Hematopoietic multipotent progenitor cell treated with erythropoietin and hydrocortisone succinate and interleukin-3 and kit ligand, for 6 days (in vitro differentiated cells): ENCODE measurements at regions not wholly inside any gene's neighbourhood (a gene's known extent, or its start where the extent isn't known, plus 50 kb on each side); places are given as distances from the start of the nearest gene placed in this dataset.

Source experiments
- DNase-seq: peaks from one replicate; pipeline ENCODE4 v3.0.0-alpha.2; 2015

DNA sequence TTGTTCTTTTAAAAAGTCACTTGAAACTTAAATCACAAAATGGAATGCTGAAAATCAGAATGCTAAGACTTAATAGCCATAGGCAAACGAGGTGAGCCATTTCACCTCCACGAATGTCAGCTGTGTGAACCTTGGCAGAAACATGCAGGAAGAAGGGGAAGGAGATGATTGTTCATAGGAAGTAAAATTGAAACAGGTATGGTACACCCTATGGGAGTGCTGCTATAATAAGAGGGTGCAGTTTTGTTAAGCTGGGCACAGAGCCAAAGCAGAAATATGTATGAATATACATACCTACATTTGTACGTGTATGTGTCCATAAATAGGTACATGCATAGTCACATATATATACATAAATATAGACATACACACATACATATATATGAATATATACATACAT lies 51.0 kb upstream of the SPINK5 start:
- DNase-seq = no peak

DNA sequence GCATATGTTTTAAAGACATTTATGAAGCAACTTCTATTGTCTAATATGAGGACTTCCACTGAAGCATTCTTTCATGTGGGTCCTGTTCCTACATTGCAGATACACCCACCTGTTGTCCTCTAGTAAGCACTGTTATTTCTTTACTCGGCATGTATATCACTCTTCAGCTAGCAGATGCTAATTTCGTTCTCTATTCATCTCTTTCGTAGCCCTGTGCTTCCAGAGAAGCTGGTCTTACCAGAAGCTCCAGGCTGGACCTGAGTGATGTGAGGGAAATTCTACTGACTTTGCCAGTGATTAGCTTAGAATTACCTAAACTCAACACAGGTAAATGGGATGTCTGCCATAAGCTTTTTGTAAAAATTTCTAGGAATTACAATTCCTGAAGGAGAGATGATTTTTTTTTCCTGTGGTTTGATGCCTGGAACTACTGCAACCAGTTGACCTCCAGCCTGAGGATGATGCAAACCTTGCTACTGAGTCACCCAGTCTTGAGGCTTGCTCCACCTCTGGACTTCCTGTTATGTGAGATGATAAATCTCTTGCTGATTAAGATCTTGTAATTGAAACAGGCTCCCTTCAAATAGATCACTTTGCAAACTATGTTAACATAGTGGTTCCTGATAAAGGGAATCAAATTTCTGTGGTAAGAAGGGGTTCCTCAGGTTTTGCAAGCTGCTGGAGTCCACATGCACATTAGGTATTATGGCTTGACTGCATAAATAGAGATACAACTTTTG lies 52.2 kb upstream of the SPINK5 start:
- DNase-seq = peak; percentile 39

- peak; percentile 33 for DNase-seq
Observed at GRCh38 chr5:148005788-148006520, 57.8 kb upstream of the SPINK5 start.

DNA sequence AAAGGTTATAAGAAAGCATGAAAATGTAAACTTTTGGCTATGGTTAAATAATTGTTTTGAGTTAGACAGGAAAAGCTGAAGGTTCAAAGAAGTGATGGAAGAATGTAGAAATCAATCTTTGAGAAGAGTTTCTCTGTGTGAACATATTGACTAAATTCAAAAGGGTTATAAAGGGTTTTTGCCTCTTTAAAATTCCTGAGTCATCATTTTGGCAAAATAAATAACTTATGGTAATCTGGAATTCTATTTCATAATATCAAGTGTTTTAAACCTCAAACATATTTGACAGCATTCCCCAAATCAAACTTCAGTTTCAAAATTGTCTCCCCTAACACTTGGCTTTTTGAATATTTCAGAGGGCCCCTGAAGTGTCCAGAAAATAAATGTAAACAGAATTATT lies 60.6 kb upstream of the SPINK5 start:
- no peak for DNase-seq

DNA sequence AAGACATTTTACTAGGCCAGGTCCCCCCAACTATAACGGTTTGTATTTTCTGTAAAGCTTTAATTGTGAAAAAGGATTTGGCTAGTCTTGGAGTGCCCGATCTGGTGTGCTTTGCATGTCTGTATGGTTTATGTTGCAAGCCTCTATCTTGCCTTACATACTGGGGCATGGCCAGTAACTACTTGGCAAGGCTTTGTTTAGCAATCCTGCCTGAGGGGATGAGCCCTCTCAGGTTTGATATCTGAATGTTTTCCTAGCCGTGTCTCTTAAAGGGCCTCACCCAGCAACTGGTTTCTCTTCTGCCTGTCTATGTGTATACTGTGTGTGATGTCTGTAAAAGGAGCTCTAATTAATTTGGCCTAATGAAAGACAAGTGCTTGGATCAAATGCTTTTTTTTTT lies 61.3 kb upstream of the SPINK5 start:
- no peak for DNase-seq

DNA sequence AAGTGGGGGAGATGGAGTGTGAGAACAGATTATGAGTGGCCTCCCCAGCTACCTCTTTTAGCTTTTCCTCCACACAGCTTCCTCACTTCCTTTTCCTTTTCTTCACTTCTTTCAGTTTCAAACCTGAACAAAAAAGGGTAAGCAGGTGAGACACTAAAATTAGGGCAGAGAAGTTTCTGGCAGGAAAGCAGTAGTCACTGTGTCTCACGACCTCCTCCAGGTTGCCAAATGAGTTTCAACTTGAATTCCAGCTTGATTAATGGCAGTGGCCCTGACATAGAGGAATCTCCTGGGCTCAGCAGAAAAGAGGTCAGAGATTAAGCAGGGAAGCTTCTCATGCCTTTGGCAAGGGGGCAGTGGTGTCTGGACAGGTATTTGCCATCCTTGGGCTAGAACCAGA lies 63.7 kb upstream of the SPINK5 start:
- DNase-seq = no peak

DNA sequence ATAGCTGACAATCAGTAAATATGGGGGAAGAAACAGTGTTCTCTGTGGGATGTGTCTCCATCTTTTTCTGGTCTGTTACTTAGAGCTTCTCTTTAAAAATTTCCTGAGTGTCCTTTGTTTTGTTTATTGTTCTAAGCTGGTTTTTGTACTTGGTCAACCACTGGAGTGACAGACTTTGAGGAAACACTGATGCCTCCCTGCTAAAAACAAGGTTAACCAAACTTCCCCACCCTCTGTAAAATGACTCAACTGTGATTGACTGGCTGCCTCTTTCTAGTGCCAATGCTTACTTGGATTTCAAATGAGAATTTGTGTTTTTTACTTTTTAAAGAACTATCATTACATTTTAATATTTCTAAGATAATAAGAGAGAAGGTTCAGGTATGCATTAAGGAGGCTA lies 65.1 kb upstream of the SPINK5 start:
- DNase-seq = no peak

- DNase-seq = no peak
Observed at GRCh38 chr5:147997486-147997885, 66.3 kb upstream of the SPINK5 start.

GRCh38 chr5:147996379-147996778 lies 67.4 kb upstream of the SPINK5 start:
- DNase-seq = no peak

DNA sequence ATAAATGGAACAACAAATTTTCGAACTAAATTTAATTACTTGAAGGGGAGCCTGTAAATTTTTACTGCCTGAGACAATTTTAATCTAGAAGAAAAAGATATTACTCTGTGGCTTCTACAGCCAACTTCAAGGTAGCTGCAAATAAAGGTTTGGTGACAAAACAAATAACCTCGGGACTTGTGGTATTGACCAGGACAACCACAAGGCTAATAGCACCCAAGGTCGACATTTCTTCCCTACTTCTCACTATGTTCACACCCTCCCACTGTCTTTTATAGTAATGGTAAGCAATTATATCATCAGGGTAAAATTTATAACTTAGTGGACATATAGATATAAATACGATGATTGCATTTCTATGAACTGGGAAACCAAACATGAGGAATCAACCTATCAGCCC lies 67.9 kb upstream of the SPINK5 start:
- DNase-seq = no peak

DNA sequence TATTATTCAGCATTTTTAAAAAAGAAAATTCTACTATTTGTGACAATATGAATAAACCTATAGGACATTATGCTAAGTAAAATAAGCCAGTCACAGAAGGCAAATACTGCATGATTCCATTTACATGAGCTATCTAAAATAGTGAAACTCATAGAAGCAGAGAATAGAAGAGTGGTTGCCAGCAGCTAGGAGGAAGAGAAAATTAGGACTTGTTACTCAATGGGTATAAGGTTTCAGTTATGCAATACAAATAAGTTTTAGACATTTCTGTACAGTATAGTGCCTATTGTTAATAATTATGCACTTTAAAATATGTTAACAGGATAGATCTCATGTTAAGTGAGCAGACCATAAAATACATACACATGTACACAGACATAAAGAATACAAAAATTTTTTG lies 73.8 kb upstream of the SPINK5 start:
- no peak for DNase-seq

DNA sequence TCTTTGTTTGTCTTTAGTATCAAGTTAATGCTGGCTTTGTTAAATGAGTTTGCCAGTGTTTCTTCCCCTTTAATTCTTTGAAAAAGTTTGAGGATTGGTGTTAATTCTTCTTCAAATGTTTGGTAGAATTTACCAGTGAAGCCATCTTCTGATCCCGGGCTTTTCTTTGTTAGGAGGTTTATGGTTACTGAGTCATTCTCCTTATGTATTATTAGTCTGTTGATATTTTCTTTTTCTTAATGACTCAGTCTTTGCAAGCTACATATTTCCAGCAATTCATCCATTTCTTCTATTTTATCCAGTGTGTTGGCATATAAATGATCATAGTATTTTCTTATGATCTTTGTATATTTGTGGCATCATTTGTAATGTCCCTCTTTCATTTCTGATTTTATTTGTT lies 74.5 kb upstream of the SPINK5 start:
- no peak for DNase-seq

DNA sequence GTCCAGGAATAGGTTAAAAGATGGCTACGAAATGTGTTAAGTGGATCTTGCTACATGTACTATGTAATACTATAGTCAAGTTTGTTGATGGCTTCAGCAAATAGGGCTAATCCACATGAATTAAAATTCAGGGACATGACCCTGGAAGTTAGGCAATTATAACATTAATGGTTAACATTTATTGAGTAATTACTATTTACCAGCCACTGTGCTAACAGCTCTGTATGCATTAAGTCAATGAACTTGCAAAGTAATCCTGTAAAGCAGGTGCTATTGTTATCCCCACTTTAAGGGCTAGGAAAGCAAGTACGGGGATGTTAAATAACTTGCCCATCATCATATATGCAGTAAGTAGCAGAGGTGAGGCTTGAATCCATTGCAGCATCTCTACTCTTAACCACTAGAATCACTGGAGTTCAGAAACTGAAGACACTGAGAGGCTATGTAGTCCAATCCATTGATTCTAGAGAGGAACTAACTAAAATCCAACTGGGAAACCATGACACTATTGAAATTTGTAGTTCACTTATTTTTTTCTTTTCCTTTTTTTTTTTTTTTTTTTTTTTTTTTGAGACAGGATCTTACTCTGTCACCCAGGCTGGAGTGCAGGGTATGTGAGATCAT lies 77.5 kb upstream of the SPINK5 start:
- no peak for DNase-seq

- no peak for DNase-seq
Observed at GRCh38 chr5:147985608-147986007, 78.2 kb upstream of the SPINK5 start.

GRCh38 chr5:147983742-147984141 lies 77.4 kb upstream of the C5orf46 start:
- no peak for DNase-seq

- DNase-seq = no peak
Observed at GRCh38 chr5:147981074-147981473, 74.7 kb upstream of the C5orf46 start.

DNA sequence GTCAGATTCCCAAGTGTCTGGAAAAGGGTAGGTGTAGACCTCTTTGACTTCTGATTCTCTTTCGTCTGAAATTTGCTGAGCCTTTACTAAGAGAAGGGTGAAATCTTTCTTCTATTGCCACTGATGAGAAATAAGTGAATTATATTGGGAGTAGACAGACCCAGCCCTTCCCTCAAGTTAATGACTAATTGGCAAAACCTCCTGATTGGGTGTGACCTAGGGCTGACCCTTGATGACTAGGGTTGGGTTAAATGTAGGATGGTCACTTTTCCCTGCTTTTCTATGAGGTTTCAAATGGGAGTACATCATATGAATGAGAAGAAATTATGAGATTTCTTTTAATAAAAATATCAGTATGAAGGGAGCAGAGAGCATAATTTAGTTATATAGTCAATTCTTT lies 73.4 kb upstream of the C5orf46 start:
- DNase-seq = no peak

GRCh38 chr5:147972076-147972840 lies 65.9 kb upstream of the C5orf46 start:
- DNase-seq = no peak

DNA sequence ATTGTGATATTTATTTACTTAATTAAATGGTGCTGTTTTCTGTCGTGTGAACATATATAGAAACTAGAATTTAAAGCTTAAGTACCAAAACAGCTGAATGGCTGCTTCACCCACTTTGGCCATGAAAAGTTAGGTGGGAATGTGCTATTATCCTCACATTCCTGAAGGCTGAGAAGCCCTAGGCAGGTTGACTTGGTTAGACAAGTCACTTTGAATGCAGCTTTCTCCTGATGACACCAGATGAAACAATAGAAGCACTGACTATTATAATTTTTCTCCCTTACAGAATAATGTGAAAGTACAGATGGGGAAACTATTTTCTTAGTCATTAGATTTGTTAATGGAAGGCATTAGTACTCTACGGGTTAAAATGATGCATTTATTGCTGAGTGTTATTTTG lies 65.1 kb upstream of the C5orf46 start:
- DNase-seq = no peak

DNA sequence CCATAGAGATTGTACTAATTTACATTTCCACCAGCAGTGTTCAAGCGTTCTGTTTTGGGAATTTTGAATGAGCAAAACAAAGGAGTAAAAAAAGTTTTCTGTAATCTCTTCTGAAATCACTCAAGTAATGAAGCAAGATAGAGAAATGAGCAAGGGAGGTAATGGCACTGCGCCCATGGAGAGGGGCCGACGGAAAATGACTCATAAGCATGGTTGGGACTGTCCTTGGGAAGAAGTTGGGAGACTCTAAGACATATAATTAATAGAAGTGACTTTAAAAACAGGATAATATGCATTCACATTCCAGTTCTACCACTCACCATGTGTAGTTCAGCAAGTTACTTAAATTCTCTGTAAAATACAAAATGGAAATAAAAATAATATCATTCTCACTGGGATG lies 62.5 kb upstream of the C5orf46 start:
- no peak for DNase-seq

DNA sequence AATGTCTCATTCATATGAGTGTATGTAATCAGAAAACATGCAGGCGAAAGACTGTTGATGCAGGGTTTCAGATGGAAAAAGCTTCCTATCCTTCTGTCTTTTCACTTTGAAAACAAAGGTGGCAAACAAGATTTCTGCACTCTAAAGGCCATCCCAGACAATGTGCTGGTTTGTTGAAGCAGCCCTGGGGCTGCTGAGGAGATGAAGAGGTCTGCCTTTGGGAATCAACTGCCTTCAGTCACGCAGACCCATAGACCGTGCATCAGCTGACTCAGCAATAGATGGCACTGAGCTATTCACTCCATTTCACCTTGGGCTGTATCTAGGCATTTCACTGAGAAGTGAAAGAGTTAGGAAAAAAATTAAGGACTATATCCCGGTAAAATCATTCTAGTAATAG lies 60.5 kb upstream of the C5orf46 start:
- no peak for DNase-seq

GRCh38 chr5:147966326-147966725 lies 60.0 kb upstream of the C5orf46 start:
- DNase-seq = no peak

DNA sequence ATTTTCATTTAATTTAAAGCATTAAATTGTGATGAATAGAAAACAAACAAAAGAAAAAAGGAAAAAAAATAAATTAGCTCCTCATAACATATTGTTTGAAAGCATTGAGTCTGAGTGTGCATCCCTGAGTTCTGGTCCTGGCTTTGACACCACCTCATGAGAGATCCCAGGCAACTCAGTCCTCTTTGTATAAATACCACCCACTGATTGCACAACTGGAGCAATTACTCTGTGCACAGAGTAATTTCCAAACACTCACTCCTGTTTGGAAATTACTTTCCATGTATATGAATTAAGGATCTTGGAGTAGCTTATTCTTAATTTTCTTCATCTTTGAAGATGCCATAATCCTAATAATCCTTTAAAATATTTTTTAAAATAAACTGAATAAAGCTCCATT lies 59.4 kb upstream of the C5orf46 start:
- no peak for DNase-seq
